Stimulated activated CD4-positive, alpha-beta T cell treated with anti-CD3 and anti-CD28 coated beads, TNF-alpha, amount 100 ng/mL, for 24 hours (primary cell): ENCODE measurements at regions not wholly inside any gene's neighbourhood (a gene's known extent, or its start where the extent isn't known, plus 50 kb on each side); places are given as distances from the start of the nearest gene placed in this dataset.
A peak's percentile ranks its signal among the peaks of the same experiment; 100 is the strongest.

ENCODE experiments used
- DNase-seq, 3 experiments: peaks; one replicate each; pipeline ENCODE4 v3.0.0-alpha.2; 2020; ENCODE audit warnings: low read depth in 3 of 3

- no peak for DNase-seq
Observed at GRCh38 chr5:168224085-168224484, 67.4 kb upstream of the WWC1 start.

- DNase-seq = no peak
Observed at GRCh38 chr5:168226012-168226411, 65.4 kb upstream of the WWC1 start.

DNA sequence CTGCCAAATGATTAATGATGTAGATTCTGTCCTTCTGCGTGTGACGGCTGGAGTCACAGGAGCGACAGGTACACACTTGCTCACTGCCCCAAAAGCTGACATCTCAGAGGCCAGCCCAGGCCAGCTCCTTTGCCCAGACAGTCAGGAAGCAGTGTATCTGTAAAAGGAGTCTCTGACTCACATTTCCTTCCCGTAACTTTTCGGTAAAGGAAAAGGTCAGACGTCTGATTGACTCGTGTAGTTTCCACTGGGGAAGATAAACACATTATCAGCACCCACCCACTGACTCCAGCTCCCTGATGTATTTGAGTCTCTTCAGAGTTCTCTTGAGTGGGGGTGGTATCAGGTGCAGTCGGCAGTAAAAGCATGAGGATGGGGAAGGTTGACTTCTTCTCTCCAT lies 64.4 kb upstream of the WWC1 start:
- peak in 1 of 3 experiments; percentile 3 for DNase-seq

DNA sequence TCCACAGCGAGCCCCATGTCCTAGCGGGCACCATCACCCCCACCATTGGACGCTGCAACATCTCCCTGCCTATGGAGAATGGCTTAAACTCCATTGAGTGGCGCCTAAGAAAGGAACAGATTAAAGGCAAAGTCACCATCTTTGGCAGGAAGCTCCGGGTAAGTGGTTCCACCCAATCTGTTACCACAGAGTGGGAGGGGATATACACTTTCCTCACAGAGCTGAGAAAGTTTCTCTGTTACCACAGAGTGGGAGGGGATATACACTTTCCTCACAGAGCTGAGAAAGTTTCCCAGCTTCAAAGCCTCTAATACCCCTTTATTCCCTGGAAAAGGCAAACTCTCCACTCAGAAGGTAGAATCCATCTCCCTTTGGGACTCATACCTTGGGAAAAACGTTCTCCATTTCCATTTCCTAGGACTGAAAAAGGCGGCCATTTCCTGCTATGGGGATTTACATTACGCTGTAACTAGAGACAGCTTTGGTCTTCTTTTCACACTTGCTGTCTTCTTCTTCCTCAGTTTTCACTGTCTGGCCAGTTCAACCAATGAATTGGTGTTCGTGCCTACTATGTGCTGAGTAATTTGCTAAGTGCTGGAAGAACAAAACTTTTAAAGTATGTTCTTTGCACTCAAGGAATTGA lies 63.4 kb upstream of the WWC1 start:
- DNase-seq = no peak

DNA sequence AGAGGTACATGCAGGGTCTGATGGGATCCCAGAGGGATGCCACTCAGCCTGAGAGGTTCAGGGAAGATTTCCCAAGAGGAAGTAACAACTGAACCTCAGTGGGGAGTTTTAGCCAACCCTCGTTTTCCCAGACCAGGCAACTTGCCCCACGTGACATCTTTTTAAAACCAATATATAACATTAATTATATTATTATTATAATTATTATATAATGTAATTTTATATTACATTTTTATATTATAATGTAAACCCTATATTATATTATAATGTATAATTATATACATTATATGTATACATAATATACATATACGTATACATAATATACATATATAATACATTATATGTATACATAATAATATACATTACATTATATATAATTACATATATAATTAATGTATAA lies 62.8 kb upstream of the WWC1 start:
- no peak for DNase-seq

DNA sequence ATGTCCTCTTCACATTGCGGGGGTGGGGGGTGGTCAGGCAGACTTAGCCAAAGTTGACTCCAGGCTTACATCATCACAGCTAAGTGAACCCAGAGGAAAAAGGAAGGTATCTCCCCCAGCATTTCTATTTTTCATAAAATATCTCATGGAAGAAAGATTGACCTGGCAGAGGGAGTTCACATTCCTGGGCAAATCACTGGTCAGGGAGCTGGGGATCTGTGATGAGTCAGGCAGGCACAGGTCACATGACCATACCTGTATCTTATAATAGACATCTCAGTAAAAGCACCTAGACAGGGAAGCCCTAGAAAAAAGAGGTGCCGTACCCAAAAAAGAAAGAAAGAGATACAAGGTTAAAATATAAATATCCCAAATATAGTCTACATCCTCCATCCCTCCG lies 57.3 kb upstream of the WWC1 start:
- no peak for DNase-seq

- DNase-seq = no peak
Observed at GRCh38 chr5:168238463-168238862, 53.0 kb upstream of the WWC1 start.

- no peak for DNase-seq
Observed at GRCh38 chr5:168239325-168239724, 52.1 kb upstream of the WWC1 start.
